SU-DHL-6 (cell line): ENCODE measurements at regions not wholly inside any gene's neighbourhood (a gene's known extent, or its start where the extent isn't known, plus 50 kb on each side); places are given as distances from the start of the nearest gene placed in this dataset.

Experiments used
- CTCF ChIP-seq: fragments of 200-600 bp; sonication (generic); IDR thresholded peaks from one replicate; pipeline ENCODE4 v1.5.1; 2017; ENCODE audit warnings: antibody characterized with exemption, mild to moderate bottlenecking, low read length, moderate library complexity; ENCODE audit not compliant: insufficient read depth, poor library complexity, severe bottlenecking
- EZH2phosphoT487 ChIP-seq: fragments of 200-600 bp; sonication (generic), shearing (Covaris generic); conservative IDR thresholded peaks from 2 replicates; pipeline ENCODE4 v1.6.1; 2018; ENCODE audit warnings: mild to moderate bottlenecking, antibody characterized with exemption, low read length, moderate library complexity, mixed read lengths

GRCh38 chr4:182163180-182163579 lies 80.0 kb upstream of the TENM3 start:
- no peak for TF ChIP-seq CTCF
- TF ChIP-seq EZH2phosphoT487 = no peak
